Panc1 (cell line): ENCODE measurements at regions not wholly inside any gene's neighbourhood (a gene's known extent, or its start where the extent isn't known, plus 50 kb on each side); places are given as distances from the start of the nearest gene placed in this dataset.

Source experiments
- ATAC-seq: fragments of 200-7000 bp; cut with Tn5 transposase; 2 replicates; pipeline ENCODE4 v1.9.1; 2020; ENCODE audit warnings: mild to moderate bottlenecking, moderate library complexity
- BruUV-seq: library from RNA; stranded (reverse); fragments of 400-500 nt; replicated peaks from 2 replicates; lab custom pipeline; 2021; lab: Mats Ljungman, UMichigan
- CTCF ChIA-PET: fragments of 300-600 bp; sonication (Branson Sonifier 250); formaldehyde crosslinking; loops from one replicate; lab custom pipeline; 2022; ENCODE audit warnings: antibody characterized with exemption; lab: Charles Lee
- POLR2A ChIA-PET: fragments of 300-600 bp; sonication (Branson Sonifier 250); formaldehyde crosslinking; loops from one replicate; lab custom pipeline; 2022; ENCODE audit warnings: antibody characterized with exemption; lab: Charles Lee
- DNase-seq: peaks from one replicate; pipeline ENCODE4 v3.0.0-alpha.2; 2010; ENCODE audit warnings: low read depth, low spot score
- H3K27ac ChIP-seq: 2 replicates; pipeline ENCODE4 v1.5.1; 2011; ENCODE audit warnings: mild to moderate bottlenecking, low read length, inconsistent platforms
- H3K27me3 ChIP-seq: fragments of 200-500 bp; sonication (Bioruptor generic); 2 replicates; pipeline ENCODE4 v1.6.0; 2014; ENCODE audit warnings: low read length, inconsistent platforms; ENCODE audit not compliant: control insufficient read depth, insufficient read depth
- H3K36me3 ChIP-seq: fragments of 200-500 bp; sonication (Bioruptor generic); 2 replicates; pipeline ENCODE4 v1.5.1; 2014; ENCODE audit warnings: inconsistent platforms, mild to moderate bottlenecking, low read length, moderate library complexity; ENCODE audit not compliant: control insufficient read depth, insufficient read depth
- H3K4me1 ChIP-seq: 2 replicates; pipeline ENCODE4 v1.5.1; 2011; ENCODE audit warnings: inconsistent platforms, mild to moderate bottlenecking, low read length, moderate library complexity; ENCODE audit not compliant: control insufficient read depth, insufficient read depth
- H3K4me3 ChIP-seq, 2 experiments: 2 replicates each; pipeline ENCODE4 v1.5.1; 2011 to 2012; ENCODE audit warnings: low read depth in 2 of 2, low read length in 2 of 2, mild to moderate bottlenecking in 2 of 2, inconsistent platforms in 1 of 2, moderate library complexity in 1 of 2
- H3K9me3 ChIP-seq: fragments of 200-500 bp; sonication (Bioruptor generic); 2 replicates; pipeline ENCODE4 v1.5.1; 2014; ENCODE audit warnings: low read depth, mild to moderate bottlenecking, inconsistent platforms, low read length, moderate library complexity; ENCODE audit not compliant: control insufficient read depth, insufficient read depth
- POLR2AphosphoS5 ChIP-seq: IDR thresholded peaks from 2 replicates; pipeline ENCODE4 v1.6.1; 2012; ENCODE audit warnings: mild to moderate bottlenecking, low read depth, low read length, moderate library complexity
- REST ChIP-seq, 2 experiments: IDR thresholded peaks; 2 replicates each; pipeline ENCODE4 v1.6.1; 2011 to 2012; ENCODE audit warnings: low read depth in 2 of 2, control low read depth in 1 of 2, low read length in 1 of 2, mild to moderate bottlenecking in 1 of 2, moderate library complexity in 1 of 2; ENCODE audit not compliant: insufficient read depth in 1 of 2
- SIN3A ChIP-seq: IDR thresholded peaks from 2 replicates; pipeline ENCODE4 v1.6.1; 2012; ENCODE audit warnings: low read depth, mild to moderate bottlenecking, low read length, moderate library complexity, borderline replicate concordance; ENCODE audit not compliant: insufficient read depth
- TCF7L2 ChIP-seq: IDR thresholded peaks from 2 replicates; pipeline ENCODE4 v1.6.1; 2011; ENCODE audit warnings: mild to moderate bottlenecking, low read depth, low read length, inconsistent platforms
- in situ Hi-C: cut with HindIII; loops from 2 replicates; pipeline ENCODE4 v1.10.0; 2016; ENCODE audit warnings: low sequenced_read_pairs, low pct_unique_long_range_greater_than_20kb
- intact Hi-C: fragments of 100-400 bp; cut with micrococcal nuclease; formaldehyde crosslinking; loops from one replicate; pipeline ENCODE4 v1.10.0; 2022; ENCODE audit not compliant: unreplicated experiment
- TF ChIP-seq, protein P1 (sequence below): fragments of 450-650 bp; IDR thresholded peaks from 2 replicates; pipeline ENCODE4 v1.5.1; 2017; ENCODE audit warnings: mild to moderate bottlenecking

- Histone ChIP-seq H3K36me3 (no peaks in the 10 kb centered on the region), H3K27ac (no peak overlapping the region), H3K4me3 (no peak overlapping the region), H3K9me3 (no peaks in the 10 kb centered on the region), H3K4me1 (no peaks in the 10 kb centered on the region), H3K27me3 (no peaks in the 10 kb centered on the region)
- ATAC-seq (no peak), DNase-seq (no peak)
- intact Hi-C loops, result no loop called here
- BruUV-seq, result no TSS peak
- TF ChIP-seq, protein P1, sequence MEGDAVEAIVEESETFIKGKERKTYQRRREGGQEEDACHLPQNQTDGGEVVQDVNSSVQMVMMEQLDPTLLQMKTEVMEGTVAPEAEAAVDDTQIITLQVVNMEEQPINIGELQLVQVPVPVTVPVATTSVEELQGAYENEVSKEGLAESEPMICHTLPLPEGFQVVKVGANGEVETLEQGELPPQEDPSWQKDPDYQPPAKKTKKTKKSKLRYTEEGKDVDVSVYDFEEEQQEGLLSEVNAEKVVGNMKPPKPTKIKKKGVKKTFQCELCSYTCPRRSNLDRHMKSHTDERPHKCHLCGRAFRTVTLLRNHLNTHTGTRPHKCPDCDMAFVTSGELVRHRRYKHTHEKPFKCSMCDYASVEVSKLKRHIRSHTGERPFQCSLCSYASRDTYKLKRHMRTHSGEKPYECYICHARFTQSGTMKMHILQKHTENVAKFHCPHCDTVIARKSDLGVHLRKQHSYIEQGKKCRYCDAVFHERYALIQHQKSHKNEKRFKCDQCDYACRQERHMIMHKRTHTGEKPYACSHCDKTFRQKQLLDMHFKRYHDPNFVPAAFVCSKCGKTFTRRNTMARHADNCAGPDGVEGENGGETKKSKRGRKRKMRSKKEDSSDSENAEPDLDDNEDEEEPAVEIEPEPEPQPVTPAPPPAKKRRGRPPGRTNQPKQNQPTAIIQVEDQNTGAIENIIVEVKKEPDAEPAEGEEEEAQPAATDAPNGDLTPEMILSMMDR, result no peak
- TF ChIP-seq POLR2AphosphoS5 (no peak), REST (IDR thresholded peaks at IDR 0.05; ENCODE audit: insufficient read depth in 1 of 2, low read depth in 2 of 2, low read length in 1 of 2) (no peak), TCF7L2 (no peak), SIN3A (no peak)
- POLR2A ChIA-PET, result no interaction called here
- CTCF ChIA-PET, result no interaction called here
- in situ Hi-C loops, result no loop called here
These were observed 137.2 kb downstream of the INHBA start for GRCh38 chr7:41565655-41566054.

- BruUV-seq, result no TSS peak
- in situ Hi-C loops, result no loop called here
- intact Hi-C loops, result no loop called here
These were observed 143.5 kb downstream of the INHBA start for GRCh38 chr7:41559426-41559825.

More at GRCh38 chr7:41559426-41559825, 143.5 kb downstream of the INHBA start:
- H3K36me3 ChIP-seq, result no peaks in the 10 kb centered on the region
- ATAC-seq, result no peak
- ChIA-PET CTCF (no interaction called here), POLR2A (no interaction called here)
- TF ChIP-seq REST (IDR thresholded peaks at IDR 0.05; ENCODE audit: insufficient read depth in 1 of 2, low read depth in 2 of 2, low read length in 1 of 2) (no peak), SIN3A (no peak), POLR2AphosphoS5 (no peak), TCF7L2 (no peak)
- TF ChIP-seq, protein P1, result no peak
- DNase-seq, result no peak
- no peak overlapping the region for H3K27ac ChIP-seq
- H3K4me1 ChIP-seq, result no peaks in the 10 kb centered on the region
- no peaks in the 10 kb centered on the region for H3K27me3 ChIP-seq
- H3K9me3 ChIP-seq, result no peaks in the 10 kb centered on the region
- H3K4me3 ChIP-seq, result no peak overlapping the region
